Trophoblast cell (in vitro differentiated cells and primary cell): ENCODE measurements at regions not wholly inside any gene's neighbourhood (a gene's known extent, or its start where the extent isn't known, plus 50 kb on each side); places are given as distances from the start of the nearest gene placed in this dataset.

ENCODE experiments used
- DNase-seq, 2 donors: peaks; one replicate each; pipeline ENCODE4 v3.0.0-alpha.2; 2016
- H2AFZ ChIP-seq: 2 replicates; pipeline ENCODE4 v1.6.1; 2013; ENCODE audit warnings: low read length, moderate library complexity, mild to moderate bottlenecking; ENCODE audit not compliant: insufficient read depth, poor library complexity
- H2AK5ac ChIP-seq: 2 replicates; pipeline ENCODE4 v1.6.1; 2013; ENCODE audit warnings: mild to moderate bottlenecking, low read length
- H2BK120ac ChIP-seq: 2 replicates; pipeline ENCODE4 v1.6.1; 2013; ENCODE audit warnings: low read length, mild to moderate bottlenecking, moderate library complexity; ENCODE audit not compliant: insufficient read depth, poor library complexity
- H2BK12ac ChIP-seq: 2 replicates; pipeline ENCODE4 v1.6.1; 2013; ENCODE audit warnings: mild to moderate bottlenecking, low read length, moderate library complexity
- H2BK5ac ChIP-seq: 2 replicates; pipeline ENCODE4 v1.6.1; 2013; ENCODE audit warnings: low read length, low read depth, moderate library complexity, mild to moderate bottlenecking; ENCODE audit not compliant: poor library complexity
- H3K14ac ChIP-seq: 2 replicates; pipeline ENCODE4 v1.6.1; 2013; ENCODE audit warnings: mild to moderate bottlenecking, low read length
- H3K18ac ChIP-seq: 2 replicates; pipeline ENCODE4 v1.6.1; 2013; ENCODE audit warnings: mild to moderate bottlenecking, low read length
- H3K23ac ChIP-seq: 2 replicates; pipeline ENCODE4 v1.6.1; 2013; ENCODE audit warnings: low read length
- H3K27ac ChIP-seq: 2 replicates; pipeline ENCODE4 v1.5.1; 2013; ENCODE audit warnings: low read depth, mild to moderate bottlenecking, inconsistent platforms, low read length, moderate library complexity
- H3K27me3 ChIP-seq: 2 replicates; pipeline ENCODE4 v1.6.1; 2013; ENCODE audit warnings: inconsistent platforms, mild to moderate bottlenecking, low read length, moderate library complexity; ENCODE audit not compliant: insufficient read depth
- H3K36me3 ChIP-seq, 2 experiments: 1 replicate in 1 of 2; 2 replicates in 1 of 2; pipeline ENCODE4 v1.6.1; 2013; ENCODE audit warnings: low read length in 2 of 2, mild to moderate bottlenecking in 2 of 2, moderate library complexity in 1 of 2; ENCODE audit not compliant: insufficient read depth in 2 of 2, control insufficient read depth in 1 of 2
- H3K4ac ChIP-seq: 2 replicates; pipeline ENCODE4 v1.6.1; 2013; ENCODE audit warnings: low read depth, mild to moderate bottlenecking, low read length, moderate library complexity
- H3K4me1 ChIP-seq, 2 experiments: 1 replicate in 1 of 2; 2 replicates in 1 of 2; pipeline ENCODE4 v1.6.1; 2013; ENCODE audit warnings: low read length in 2 of 2, mild to moderate bottlenecking in 2 of 2, moderate library complexity in 1 of 2; ENCODE audit not compliant: insufficient read depth in 2 of 2, control insufficient read depth in 1 of 2
- H3K4me2 ChIP-seq: 2 replicates; pipeline ENCODE4 v1.6.1; 2013; ENCODE audit warnings: inconsistent platforms, mild to moderate bottlenecking, low read length, moderate library complexity
- H3K4me3 ChIP-seq: 2 replicates; pipeline ENCODE4 v1.5.1; 2013; ENCODE audit warnings: mild to moderate bottlenecking, low read depth, low read length, inconsistent platforms
- H3K79me1 ChIP-seq: one replicate; pipeline ENCODE4 v1.6.1; 2013; ENCODE audit warnings: low read length
- H3K79me2 ChIP-seq: 2 replicates; pipeline ENCODE4 v1.6.1; 2013; ENCODE audit warnings: low read length, mild to moderate bottlenecking; ENCODE audit not compliant: control insufficient read depth, insufficient read depth, poor library complexity
- H3K9ac ChIP-seq: 2 replicates; pipeline ENCODE4 v1.6.1; 2013; ENCODE audit warnings: mild to moderate bottlenecking, low read length
- H3K9me3 ChIP-seq: 2 replicates; pipeline ENCODE4 v1.6.1; 2013; ENCODE audit warnings: low read depth, mild to moderate bottlenecking, control low read depth, inconsistent platforms, low read length; ENCODE audit not compliant: insufficient read depth
- H4K12ac ChIP-seq: 2 replicates; pipeline ENCODE4 v1.6.1; 2013; ENCODE audit warnings: low read depth, mild to moderate bottlenecking, low read length, moderate library complexity
- H4K8ac ChIP-seq: 2 replicates; pipeline ENCODE4 v1.6.1; 2013; ENCODE audit warnings: low read depth, mild to moderate bottlenecking, low read length, moderate library complexity
- H4K91ac ChIP-seq: one replicate; pipeline ENCODE4 v1.6.1; 2013; ENCODE audit warnings: low read depth, mild to moderate bottlenecking, low read length, moderate library complexity
- WGBS: extraction: QIAGEN DNeasy Blood & Tissue Kit; methylation state at CpG from one replicate; pipeline ENCODE4 v1.1.7; 2013; ENCODE audit warnings: missing lambda C conversion rate; ENCODE audit not compliant: insufficient read length, insufficient coverage; ENCODE audit errors: extremely low coverage; 5-methylcytosine and 5-hydroxymethylcytosine counted together

- no peak overlapping the region for H3K4ac ChIP-seq
- H3K27me3 ChIP-seq: no peaks in the 10 kb centered on the region
- H3K79me1 ChIP-seq: no peaks in the 10 kb centered on the region
- H2AK5ac ChIP-seq: no peak overlapping the region
- no peak overlapping the region for H4K8ac ChIP-seq
- no peak overlapping the region for H2BK12ac ChIP-seq
- no peak overlapping the region for H2BK5ac ChIP-seq
- no peaks in the 10 kb centered on the region for H3K9me3 ChIP-seq
- H3K4me3 ChIP-seq: no peak overlapping the region
- no peak overlapping the region for H3K9ac ChIP-seq
- H4K91ac ChIP-seq: no peak overlapping the region
- no peak overlapping the region for H2BK120ac ChIP-seq
- H3K23ac ChIP-seq: no peak overlapping the region
- no peak overlapping the region for H4K12ac ChIP-seq
- H3K27ac ChIP-seq: no peak overlapping the region
- no peak for DNase-seq
- no peaks in the 10 kb centered on the region for H3K36me3 ChIP-seq
- no peak overlapping the region for H3K18ac ChIP-seq
- no peak overlapping the region for H2AFZ ChIP-seq
- H3K14ac ChIP-seq: no peak overlapping the region
- H3K79me2 ChIP-seq: no peaks in the 10 kb centered on the region
- peaks cover 0 to 13% of the 10 kb centered on the region in 2 experiments for H3K4me1 ChIP-seq
- no peak overlapping the region for H3K4me2 ChIP-seq
Observed at GRCh38 chr1:186768906-186769305, 59.8 kb upstream of the PLA2G4A start.

GRCh38 chr1:186765446-186765845 is 63.3 kb upstream of the PLA2G4A start:
- Histone ChIP-seq H3K4me2 (no peak overlapping the region), H3K23ac (no peak overlapping the region), H3K14ac (no peak overlapping the region), H2BK120ac (no peak overlapping the region), H3K4ac (no peak overlapping the region), H2AFZ (no peak overlapping the region), H3K27ac (no peak overlapping the region), H3K4me1 (peaks cover 0 to 13% of the 10 kb centered on the region in 2 experiments), H3K79me2 (no peaks in the 10 kb centered on the region), H3K27me3 (no peaks in the 10 kb centered on the region), H3K79me1 (no peaks in the 10 kb centered on the region), H2AK5ac (no peak overlapping the region), H3K9me3 (no peaks in the 10 kb centered on the region), H3K9ac (no peak overlapping the region), H2BK5ac (no peak overlapping the region), H3K4me3 (no peak overlapping the region), H4K8ac (no peak overlapping the region), H4K91ac (no peak overlapping the region), H3K36me3 (no peaks in the 10 kb centered on the region), H3K18ac (no peak overlapping the region), H4K12ac (no peak overlapping the region), H2BK12ac (no peak overlapping the region)
- no CpG with 5 or more reads among the region's 1 CpG for WGBS
- peak; percentile 72 to 76 for DNase-seq

GRCh38 chr1:186763107-186763506 is 65.6 kb upstream of the PLA2G4A start:
- Histone ChIP-seq H2AK5ac (no peak overlapping the region), H3K9ac (no peak overlapping the region), H2BK120ac (no peak overlapping the region), H3K14ac (no peak overlapping the region), H3K27ac (no peak overlapping the region), H3K4me2 (no peak overlapping the region), H3K23ac (no peak overlapping the region), H4K91ac (no peak overlapping the region), H3K36me3 (no peaks in the 10 kb centered on the region), H3K79me2 (no peaks in the 10 kb centered on the region), H3K18ac (no peak overlapping the region), H2AFZ (no peak overlapping the region), H3K27me3 (no peaks in the 10 kb centered on the region), H3K4me3 (no peak overlapping the region), H4K12ac (no peak overlapping the region), H4K8ac (no peak overlapping the region), H3K4me1 (peaks cover 0 to 13% of the 10 kb centered on the region in 2 experiments), H3K79me1 (no peaks in the 10 kb centered on the region), H3K4ac (no peak overlapping the region), H3K9me3 (no peaks in the 10 kb centered on the region), H2BK12ac (no peak overlapping the region), H2BK5ac (no peak overlapping the region)
- peak in 1 of 2 donors; percentile 48 for DNase-seq
- whole genome bisulfite sequencing: no CpG with 5 or more reads among the region's 1 CpG

- Histone ChIP-seq H3K27ac (no peak overlapping the region), H3K27me3 (no peaks in the 10 kb centered on the region), H4K8ac (no peak overlapping the region), H2BK5ac (no peak overlapping the region), H3K14ac (no peak overlapping the region), H2BK120ac (no peak overlapping the region), H3K36me3 (no peaks in the 10 kb centered on the region), H3K23ac (no peak overlapping the region), H2BK12ac (no peak overlapping the region), H3K79me1 (no peaks in the 10 kb centered on the region), H4K12ac (no peak overlapping the region), H3K4ac (no peak overlapping the region), H3K4me2 (no peak overlapping the region), H3K9ac (no peak overlapping the region), H3K4me1 (peaks cover 0 to 13% of the 10 kb centered on the region in 2 experiments), H3K18ac (no peak overlapping the region), H3K4me3 (no peak overlapping the region), H3K79me2 (no peaks in the 10 kb centered on the region), H2AK5ac (no peak overlapping the region), H4K91ac (no peak overlapping the region), H3K9me3 (no peaks in the 10 kb centered on the region), H2AFZ (no peak overlapping the region)
- DNase-seq: no peak
Observed at GRCh38 chr1:186762653-186763052, 66.1 kb upstream of the PLA2G4A start.

GRCh38 chr1:186761358-186761757 is 67.4 kb upstream of the PLA2G4A start:
- no peaks in the 10 kb centered on the region for H3K79me2 ChIP-seq
- H4K91ac ChIP-seq: no peak overlapping the region
- H3K27ac ChIP-seq: no peak overlapping the region
- H3K36me3 ChIP-seq: no peaks in the 10 kb centered on the region
- no peak overlapping the region for H3K4ac ChIP-seq
- no peak overlapping the region for H3K4me2 ChIP-seq
- no peak overlapping the region for H3K23ac ChIP-seq
- no peak overlapping the region for H2BK5ac ChIP-seq
- no peak overlapping the region for H3K4me3 ChIP-seq
- no peak overlapping the region for H2BK12ac ChIP-seq
- no peaks in the 10 kb centered on the region for H3K79me1 ChIP-seq
- no peak overlapping the region for H3K18ac ChIP-seq
- no peak for DNase-seq
- H3K27me3 ChIP-seq: no peaks in the 10 kb centered on the region
- H2BK120ac ChIP-seq: no peak overlapping the region
- H4K8ac ChIP-seq: no peak overlapping the region
- H4K12ac ChIP-seq: no peak overlapping the region
- no peak overlapping the region for H3K14ac ChIP-seq
- no peak overlapping the region for H2AK5ac ChIP-seq
- H3K9ac ChIP-seq: no peak overlapping the region
- H3K4me1 ChIP-seq: peaks cover 0 to 13% of the 10 kb centered on the region in 2 experiments
- no peak overlapping the region for H2AFZ ChIP-seq
- no peaks in the 10 kb centered on the region for H3K9me3 ChIP-seq
